Caco-2 (cell line): ENCODE measurements at regions not wholly inside any gene's neighbourhood (a gene's known extent, or its start where the extent isn't known, plus 50 kb on each side); places are given as distances from the start of the nearest gene placed in this dataset.

ENCODE experiments used
- BruUV-seq: library from RNA; stranded (reverse); fragments of 400-500 nt; replicated peaks from 2 replicates; lab custom pipeline; 2021; lab: Mats Ljungman, UMichigan
- CTCF ChIA-PET: fragments of 300-600 bp; sonication (Branson Sonifier 250); formaldehyde crosslinking; loops from one replicate; lab custom pipeline; 2022; ENCODE audit warnings: antibody characterized with exemption; lab: Charles Lee
- POLR2A ChIA-PET: fragments of 300-600 bp; sonication (Branson Sonifier 250); formaldehyde crosslinking; loops from one replicate; lab custom pipeline; 2022; ENCODE audit warnings: antibody characterized with exemption; lab: Charles Lee
- DNase-seq, 2 experiments: peaks; one replicate each; pipeline versions ENCODE4 v3.0.0 to v3.0.0-alpha.2; 2020 to 2022
- H3K27me3 ChIP-seq: replicated peaks from 2 replicates; pipeline ENCODE4 v1.6.0; 2011; ENCODE audit warnings: low read length; ENCODE audit not compliant: control insufficient read depth, insufficient read depth
- H3K36me3 ChIP-seq: 2 replicates; pipeline ENCODE4 v1.5.1; 2011; ENCODE audit warnings: low read length; ENCODE audit not compliant: control insufficient read depth, insufficient read depth
- H3K4me1 ChIP-seq: fragments of 250-450 bp; sonication (Bioruptor Pico); 2 replicates; pipeline ENCODE4 v1.5.1; 2020; ENCODE audit warnings: mild to moderate bottlenecking
- H3K4me3 ChIP-seq: 2 replicates; pipeline ENCODE4 v1.5.1; 2011; ENCODE audit warnings: low read depth, mild to moderate bottlenecking, control low read depth, low read length
- H3K9me3 ChIP-seq: fragments of 250-450 bp; sonication (Bioruptor Pico); 2 replicates; pipeline ENCODE4 v1.5.1; 2020; ENCODE audit warnings: mild to moderate bottlenecking, moderate library complexity
- H3K27ac Mint-ChIP-seq: one replicate; pipeline ENCODE4 v1.8.0; 2022; ENCODE audit warnings: mixed read lengths; ENCODE audit not compliant: unreplicated experiment
- H3K27me3 Mint-ChIP-seq: one replicate; pipeline ENCODE4 v1.8.0; 2022; ENCODE audit warnings: mixed read lengths; ENCODE audit not compliant: insufficient read depth, unreplicated experiment
- H3K36me3 Mint-ChIP-seq: one replicate; pipeline ENCODE4 v1.8.0; 2022; ENCODE audit warnings: mild to moderate bottlenecking, mixed read lengths; ENCODE audit not compliant: insufficient read depth, unreplicated experiment
- H3K4me1 Mint-ChIP-seq: one replicate; pipeline ENCODE4 v1.8.0; 2022; ENCODE audit warnings: low read depth, mixed read lengths; ENCODE audit not compliant: unreplicated experiment
- H3K4me3 Mint-ChIP-seq: one replicate; pipeline ENCODE4 v1.8.0; 2022; ENCODE audit warnings: mild to moderate bottlenecking, moderate library complexity, mixed read lengths; ENCODE audit not compliant: unreplicated experiment
- H3K9me3 Mint-ChIP-seq: one replicate; pipeline ENCODE4 v1.8.0; 2022; ENCODE audit warnings: mixed read lengths; ENCODE audit not compliant: unreplicated experiment
- CTCF ChIP-seq, 2 experiments: fragments of 200-600 bp in 1 of 2; IDR thresholded peaks; 1 replicate in 1 of 2; 2 replicates in 1 of 2; pipeline versions ENCODE4 v1.5.1 to v1.8.0; 2011 to 2022; ENCODE audit warnings: antibody characterized with exemption in 1 of 2, control low read depth in 1 of 2, inconsistent platforms in 1 of 2, low read depth in 1 of 2, low read length in 1 of 2, mild to moderate bottlenecking in 1 of 2, moderate library complexity in 1 of 2; ENCODE audit not compliant: insufficient read depth in 1 of 2, severe bottlenecking in 1 of 2, unreplicated experiment in 1 of 2
- intact Hi-C: fragments of 100-400 bp; cut with micrococcal nuclease; formaldehyde crosslinking; loops from one replicate; pipeline ENCODE4 v1.10.0; 2022; ENCODE audit not compliant: unreplicated experiment

- H3K4me1 ChIP-seq: peaks cover 46% of the 10 kb centered on the region
- Mint-ChIP-seq H3K9me3 (no peaks in the 10 kb centered on the region), H3K4me3 (no peak overlapping the region), H3K36me3 (no peaks in the 10 kb centered on the region), H3K27me3 (no peaks in the 10 kb centered on the region), H3K4me1 (peaks cover 19% of the 10 kb centered on the region), H3K27ac (no peak overlapping the region)
- intact Hi-C loops: loop anchor here (5.0 to 10.0 kb wide), 2 partner anchors 40 to 277 kb away; no protein-coding TSS in a partner anchor
- H3K27me3 ChIP-seq: no peaks in the 10 kb centered on the region
- CTCF ChIA-PET: interaction anchor here (0.6 kb wide), 1 partner anchor 276 kb away, joined by 3 read pairs; no protein-coding TSS in a partner anchor
- no peak for DNase-seq
- no peaks in the 10 kb centered on the region for H3K36me3 ChIP-seq
- H3K9me3 ChIP-seq: no peaks in the 10 kb centered on the region
- BruUV-seq: no TSS peak
- no peak for TF ChIP-seq CTCF (IDR thresholded peaks at IDR 0.05; ENCODE audit: insufficient read depth in 1 of 2, low read depth in 1 of 2, low read length in 1 of 2, severe bottlenecking in 1 of 2, unreplicated experiment in 1 of 2)
- no peak overlapping the region for H3K4me3 ChIP-seq
- POLR2A ChIA-PET: no interaction called here
Observed at GRCh38 chr4:14182148-14182547, 554.6 kb upstream of the BOD1L1 start.

GRCh38 chr4:14184265-14184664, 556.7 kb upstream of the BOD1L1 start:
- H3K27me3 Mint-ChIP-seq: no peaks in the 10 kb centered on the region

GRCh38 chr4:14184767-14185166, 557.2 kb upstream of the BOD1L1 start:
- POLR2A ChIA-PET: no interaction called here
- H3K27me3 ChIP-seq: no peaks in the 10 kb centered on the region
- H3K27ac Mint-ChIP-seq: no peak overlapping the region

More at GRCh38 chr4:14184265-14184664, 556.7 kb upstream of the BOD1L1 start:
- H3K4me3 Mint-ChIP-seq: no peak overlapping the region
- H3K36me3 ChIP-seq: no peaks in the 10 kb centered on the region
- H3K9me3 Mint-ChIP-seq: no peaks in the 10 kb centered on the region
- H3K4me1 Mint-ChIP-seq: peaks cover 9% of the 10 kb centered on the region
- peaks cover 32% of the 10 kb centered on the region for H3K4me1 ChIP-seq
- BruUV-seq: no TSS peak
- POLR2A ChIA-PET: no interaction called here
- H3K9me3 ChIP-seq: no peaks in the 10 kb centered on the region
- no peak overlapping the region for H3K27ac Mint-ChIP-seq
- no peaks in the 10 kb centered on the region for H3K36me3 Mint-ChIP-seq
- TF ChIP-seq CTCF (IDR thresholded peaks at IDR 0.05; ENCODE audit: insufficient read depth in 1 of 2, low read depth in 1 of 2, low read length in 1 of 2, severe bottlenecking in 1 of 2, unreplicated experiment in 1 of 2): no peak
- no peak for DNase-seq
- intact Hi-C loops: loop anchor here (5.0 to 10.0 kb wide), 2 partner anchors 42 to 279 kb away; no protein-coding TSS in a partner anchor
- no peak overlapping the region for H3K4me3 ChIP-seq
- no peaks in the 10 kb centered on the region for H3K27me3 ChIP-seq
- CTCF ChIA-PET: no interaction called here

More at GRCh38 chr4:14184767-14185166, 557.2 kb upstream of the BOD1L1 start:
- intact Hi-C loops: loop anchor here (5.0 to 10.0 kb wide), 2 partner anchors 42 to 280 kb away; no protein-coding TSS in a partner anchor
- Histone ChIP-seq H3K36me3 (no peaks in the 10 kb centered on the region), H3K9me3 (no peaks in the 10 kb centered on the region), H3K4me3 (no peak overlapping the region), H3K4me1 (peaks cover 27% of the 10 kb centered on the region)
- H3K27me3 Mint-ChIP-seq: no peaks in the 10 kb centered on the region
- H3K4me3 Mint-ChIP-seq: no peak overlapping the region
- BruUV-seq: no TSS peak
- no peak for TF ChIP-seq CTCF (IDR thresholded peaks at IDR 0.05; ENCODE audit: insufficient read depth in 1 of 2, low read depth in 1 of 2, low read length in 1 of 2, severe bottlenecking in 1 of 2, unreplicated experiment in 1 of 2)
- H3K9me3 Mint-ChIP-seq: no peaks in the 10 kb centered on the region
- no peaks in the 10 kb centered on the region for H3K36me3 Mint-ChIP-seq
- no peak for DNase-seq
- H3K4me1 Mint-ChIP-seq: peaks cover 9% of the 10 kb centered on the region
- CTCF ChIA-PET: no interaction called here
